ENCODE measurements at regions not wholly inside any gene's neighbourhood (a gene's known extent, or its start where the extent isn't known, plus 50 kb on each side); places are given as distances from the start of the nearest gene placed in this dataset.
A peak's percentile ranks its signal among the peaks of the same experiment; 100 is the strongest.

DNA sequence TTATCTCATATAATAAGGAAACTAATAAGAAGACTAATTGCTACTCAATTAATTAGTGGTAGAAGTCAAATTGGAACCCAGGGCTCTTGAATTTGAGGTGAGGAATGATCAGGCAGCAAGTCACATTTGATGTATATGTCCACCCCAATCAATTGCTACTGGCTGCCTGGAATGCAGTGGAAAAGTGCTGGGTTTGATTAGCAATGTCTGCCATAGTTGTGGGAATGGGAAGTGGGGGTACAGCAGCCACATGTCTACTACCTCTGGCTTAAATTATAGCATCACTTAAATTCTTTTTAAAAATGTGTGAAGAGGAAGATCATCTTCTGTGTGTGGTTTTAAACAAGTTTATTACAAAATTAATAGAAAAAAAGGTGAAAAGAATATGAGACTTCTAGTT is 50.8 kb upstream of the NAV2 start:
- no peaks in the 10 kb centered on the region for H3K36me3 ChIP-seq (replicated peaks)
- H3K27me3 ChIP-seq (replicated peaks), result no peaks in the 10 kb centered on the region
- no peak for DNase-seq
- TF ChIP-seq, protein P1, sequence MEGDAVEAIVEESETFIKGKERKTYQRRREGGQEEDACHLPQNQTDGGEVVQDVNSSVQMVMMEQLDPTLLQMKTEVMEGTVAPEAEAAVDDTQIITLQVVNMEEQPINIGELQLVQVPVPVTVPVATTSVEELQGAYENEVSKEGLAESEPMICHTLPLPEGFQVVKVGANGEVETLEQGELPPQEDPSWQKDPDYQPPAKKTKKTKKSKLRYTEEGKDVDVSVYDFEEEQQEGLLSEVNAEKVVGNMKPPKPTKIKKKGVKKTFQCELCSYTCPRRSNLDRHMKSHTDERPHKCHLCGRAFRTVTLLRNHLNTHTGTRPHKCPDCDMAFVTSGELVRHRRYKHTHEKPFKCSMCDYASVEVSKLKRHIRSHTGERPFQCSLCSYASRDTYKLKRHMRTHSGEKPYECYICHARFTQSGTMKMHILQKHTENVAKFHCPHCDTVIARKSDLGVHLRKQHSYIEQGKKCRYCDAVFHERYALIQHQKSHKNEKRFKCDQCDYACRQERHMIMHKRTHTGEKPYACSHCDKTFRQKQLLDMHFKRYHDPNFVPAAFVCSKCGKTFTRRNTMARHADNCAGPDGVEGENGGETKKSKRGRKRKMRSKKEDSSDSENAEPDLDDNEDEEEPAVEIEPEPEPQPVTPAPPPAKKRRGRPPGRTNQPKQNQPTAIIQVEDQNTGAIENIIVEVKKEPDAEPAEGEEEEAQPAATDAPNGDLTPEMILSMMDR (IDR thresholded peaks at IDR 0.05; ENCODE audit: low read depth, low read length, missing control alignments), result no peak
- in situ Hi-C loops (cut with HindIII; ENCODE audit: low pct_ligation_motif_present, low sequenced_read_pairs), result no loop called here
- no peak overlapping the region for H3K27ac ChIP-seq
- no peak overlapping the region for H3K4me3 ChIP-seq (ENCODE audit: low read depth, low read length)

DNA sequence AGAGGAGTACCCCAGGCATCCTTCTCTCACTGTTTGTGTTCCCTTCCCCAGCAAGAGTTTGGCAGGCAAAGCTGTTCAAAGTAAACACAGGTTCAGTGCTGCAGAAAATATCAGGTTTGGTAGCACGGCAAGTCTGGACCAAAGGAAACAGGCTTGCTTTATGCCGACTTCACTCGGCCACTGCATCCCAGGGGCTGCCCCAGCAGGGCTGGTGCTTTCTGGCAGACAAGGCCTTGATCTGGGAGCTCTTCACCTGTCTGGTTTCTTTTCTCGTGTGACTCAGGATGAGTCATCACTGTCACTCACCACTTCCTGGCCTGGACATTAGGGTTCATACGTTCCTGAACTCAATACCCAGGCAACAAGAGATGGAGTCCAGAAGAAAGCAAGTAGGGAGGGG is 52.6 kb upstream of the NAV2 start:
- H3K27ac ChIP-seq, result no peak overlapping the region
- in situ Hi-C loops (cut with HindIII; ENCODE audit: low pct_ligation_motif_present, low sequenced_read_pairs), result no loop called here
- DNase-seq, result peak; percentile 70
- TF ChIP-seq, protein P1 (IDR thresholded peaks at IDR 0.05; ENCODE audit: low read depth, low read length, missing control alignments), result no peak
- no peaks in the 10 kb centered on the region for H3K36me3 ChIP-seq (replicated peaks)
- H3K4me3 ChIP-seq (ENCODE audit: low read depth, low read length), result no peak overlapping the region
- no peaks in the 10 kb centered on the region for H3K27me3 ChIP-seq (replicated peaks)

DNA sequence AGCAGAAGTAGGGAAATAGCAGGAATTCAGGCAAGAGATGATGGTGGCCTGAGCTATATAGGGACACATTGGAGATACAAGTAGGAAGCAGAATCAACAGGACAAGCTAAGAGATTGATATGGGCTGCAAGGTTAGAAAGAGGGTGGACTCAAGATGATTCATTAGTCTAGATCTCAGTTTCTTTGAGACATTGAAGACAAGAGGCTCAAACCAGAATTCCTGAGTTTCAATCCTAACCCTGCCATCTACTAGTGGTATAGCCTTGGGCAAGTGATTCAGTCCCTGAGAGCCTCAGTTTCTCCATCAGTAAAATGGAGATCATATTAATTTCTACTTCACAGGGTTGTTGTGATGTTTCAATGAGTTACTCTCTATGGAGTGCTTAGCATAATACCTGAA is 53.1 kb upstream of the NAV2 start:
- no peak for DNase-seq
- TF ChIP-seq, protein P1 (IDR thresholded peaks at IDR 0.05; ENCODE audit: low read depth, low read length, missing control alignments), result no peak
- in situ Hi-C loops (cut with HindIII; ENCODE audit: low pct_ligation_motif_present, low sequenced_read_pairs), result no loop called here
- Histone ChIP-seq H3K27ac (no peak overlapping the region), H3K27me3 (replicated peaks) (no peaks in the 10 kb centered on the region), H3K36me3 (replicated peaks) (no peaks in the 10 kb centered on the region), H3K4me3 (ENCODE audit: low read depth, low read length) (no peak overlapping the region)

DNA sequence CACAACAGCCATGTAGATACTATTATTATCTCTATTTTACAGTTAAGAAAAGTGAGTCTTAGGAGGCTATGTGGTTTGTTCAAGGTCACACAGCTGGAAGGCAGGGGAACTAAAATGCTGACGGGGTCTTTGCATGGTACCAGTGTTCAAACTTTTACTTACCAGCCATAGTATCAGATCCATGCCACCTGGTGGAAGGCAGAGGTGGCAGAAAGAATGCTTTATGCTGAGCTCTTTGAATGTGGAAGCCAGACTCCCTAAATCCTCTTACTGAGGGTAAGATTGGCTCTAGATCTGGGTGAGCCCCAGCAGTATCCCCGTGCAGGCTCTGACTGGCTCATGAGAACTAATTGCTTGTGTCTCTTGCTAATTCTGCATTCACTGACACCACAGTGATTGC is 54.3 kb upstream of the NAV2 start:
- H3K36me3 ChIP-seq (replicated peaks), result no peaks in the 10 kb centered on the region
- DNase-seq, result no peak
- H3K4me3 ChIP-seq (ENCODE audit: low read depth, low read length), result no peak overlapping the region
- no peak overlapping the region for H3K27ac ChIP-seq
- in situ Hi-C loops (cut with HindIII; ENCODE audit: low pct_ligation_motif_present, low sequenced_read_pairs), result no loop called here
- H3K27me3 ChIP-seq (replicated peaks), result no peaks in the 10 kb centered on the region
- TF ChIP-seq, protein P1 (IDR thresholded peaks at IDR 0.05; ENCODE audit: low read depth, low read length, missing control alignments), result peak; percentile 44

DNA sequence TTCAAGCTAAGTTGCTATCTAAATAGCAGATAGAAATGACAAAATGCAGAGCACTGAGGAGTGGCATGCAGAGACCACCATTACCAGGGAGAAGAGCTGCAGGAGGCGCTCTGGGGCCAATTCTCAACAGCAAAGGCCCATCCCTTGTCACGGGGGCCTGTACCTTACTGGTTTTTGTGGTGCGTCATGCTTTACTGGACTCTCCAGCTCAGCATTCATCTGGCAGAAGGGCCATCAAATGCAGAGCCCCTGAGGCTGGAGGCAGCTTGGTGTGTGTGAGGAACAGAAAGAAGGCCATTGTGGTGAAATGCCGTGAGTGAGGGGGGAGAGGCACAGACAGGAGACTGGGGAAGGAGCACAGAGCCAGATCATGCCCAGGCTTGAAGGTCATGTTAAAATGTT is 56.5 kb upstream of the NAV2 start:
- TF ChIP-seq, protein P1 (IDR thresholded peaks at IDR 0.05; ENCODE audit: low read depth, low read length, missing control alignments), result no peak
- H3K27ac ChIP-seq, result no peak overlapping the region
- DNase-seq, result no peak
- no peak overlapping the region for H3K4me3 ChIP-seq (ENCODE audit: low read depth, low read length)
- H3K27me3 ChIP-seq (replicated peaks), result no peaks in the 10 kb centered on the region
- in situ Hi-C loops (cut with HindIII; ENCODE audit: low pct_ligation_motif_present, low sequenced_read_pairs), result no loop called here
- no peaks in the 10 kb centered on the region for H3K36me3 ChIP-seq (replicated peaks)

DNA sequence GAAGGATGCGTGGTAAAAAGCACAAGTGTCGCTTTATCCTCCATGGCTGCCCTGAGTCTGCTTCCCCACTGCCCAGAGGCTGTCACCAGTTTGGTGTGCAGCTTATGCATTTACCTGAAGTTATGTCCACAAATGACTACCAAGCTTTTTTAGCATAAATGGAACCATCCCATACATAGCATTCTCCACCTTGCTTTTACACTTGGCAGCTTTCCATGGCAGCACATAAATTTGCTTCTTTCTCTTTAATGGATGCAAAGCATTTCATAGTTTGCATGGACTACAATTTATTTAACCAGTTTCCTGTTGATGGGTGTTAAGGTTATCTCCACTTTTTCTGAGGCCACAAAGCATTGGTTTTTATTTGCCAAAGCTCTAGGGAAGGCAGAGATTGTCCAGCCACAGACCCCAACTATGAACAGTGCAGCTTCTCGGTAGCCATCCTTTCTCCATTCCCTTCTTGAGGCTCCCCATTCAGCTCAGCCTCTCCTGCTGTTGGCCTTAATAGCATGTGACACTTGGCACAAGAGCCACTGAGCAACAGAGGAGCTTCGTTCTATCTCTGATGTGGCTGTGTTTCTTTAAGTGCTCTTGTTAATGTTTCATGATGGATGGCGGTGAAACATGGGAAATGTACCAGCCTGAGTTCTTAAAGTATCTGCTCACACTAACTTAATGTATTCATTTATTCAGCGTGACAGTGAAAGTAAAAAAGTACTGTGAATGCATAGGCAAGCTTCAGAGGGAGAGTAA is 59.8 kb upstream of the NAV2 start:
- TF ChIP-seq, protein P1 (IDR thresholded peaks at IDR 0.05; ENCODE audit: low read depth, low read length, missing control alignments), result no peak
- Histone ChIP-seq H3K27ac (no peak overlapping the region), H3K4me3 (ENCODE audit: low read depth, low read length) (no peak overlapping the region), H3K36me3 (replicated peaks) (no peaks in the 10 kb centered on the region), H3K27me3 (replicated peaks) (no peaks in the 10 kb centered on the region)
- in situ Hi-C loops (cut with HindIII; ENCODE audit: low pct_ligation_motif_present, low sequenced_read_pairs), result no loop called here
- DNase-seq, result no peak

All from brain microvascular endothelial cell (primary cell).